ENCODE measurements at regions not wholly inside any gene's neighbourhood (a gene's known extent, or its start where the extent isn't known, plus 50 kb on each side); places are given as distances from the start of the nearest gene placed in this dataset.

GRCh38 chr12:75587340-75588106 is 76.1 kb upstream of the KRR1 start:
- dilution Hi-C loops (cut with HindIII; ENCODE audit: low sequenced_read_pairs, unreplicated experiment) (no loop called here), in situ Hi-C loops (cut with MboI; ENCODE audit: low sequenced_read_pairs) (no loop called here), intact Hi-C loops (cut with micrococcal nuclease) (no loop called here)
- Histone ChIP-seq H2BK20ac (ENCODE audit: low read depth, low read length) (peak overlapping the region; percentile 84), H2BK5ac (ENCODE audit: low read depth, low read length, poor library complexity, severe bottlenecking) (peak overlapping the region; percentile 11), H4K8ac (ENCODE audit: low read depth in 2 of 2, low read length in 2 of 2) (peak overlapping the region; percentile 21 to 55; a peak in 3 of 4 replicates), H3K4me3 (ENCODE audit: insufficient read depth, low read depth, low read length) (no peak overlapping the region), H2AFZ (replicated peaks; ENCODE audit: low read length, poor library complexity) (no peak overlapping the region), H2AK9ac (replicated peaks; ENCODE audit: low read depth, low read length, poor library complexity) (no peak overlapping the region), H4K5ac (ENCODE audit: low read depth, low read length) (peak overlapping the region; percentile 30; the same call in 1 of the 2 replicates), H3K4me1 (ENCODE audit: control insufficient read depth, insufficient read depth, low read length) (peaks cover 17% of the 10 kb centered on the region), H3K4ac (ENCODE audit: low read depth, low read length) (peak overlapping the region; percentile 76), H3K9ac (ENCODE audit: low read depth, low read length) (no peak overlapping the region), H3K9me1 (ENCODE audit: insufficient read depth, low read length) (peaks cover 7% of the 10 kb centered on the region), H4K91ac (ENCODE audit: insufficient read depth, low read depth, low read length) (peak overlapping the region; percentile 53; the same call in 1 of the 2 replicates), H3K79me1 (ENCODE audit: low read depth in 1 of 2, low read length in 2 of 2) (no peaks in the 10 kb centered on the region), H3K18ac (ENCODE audit: low read depth, low read length) (peak overlapping the region; percentile 91), H3K27ac (ENCODE audit: insufficient read depth, low read length) (peak overlapping the region; percentile 41; the same call in 1 of the 2 replicates), H2AK5ac (ENCODE audit: low read depth, low read length) (peak overlapping the region; percentile 84), H3K23ac (ENCODE audit: low read depth, low read length) (no peak overlapping the region), H3K4me2 (ENCODE audit: low read depth, low read length) (no peak overlapping the region), H2BK120ac (ENCODE audit: low read depth, low read length) (peak overlapping the region; percentile 95), H3K9me3 (ENCODE audit: control insufficient read depth, insufficient read depth, low read length) (no peaks in the 10 kb centered on the region), H3K36me3 (ENCODE audit: control insufficient read depth, insufficient read depth, low read length) (no peaks in the 10 kb centered on the region), H3K14ac (replicated peaks; ENCODE audit: low read depth, low read length) (peak overlapping the region; percentile 72), H4K20me1 (ENCODE audit: insufficient read depth, low read length) (no peaks in the 10 kb centered on the region), H2BK15ac (ENCODE audit: low read depth, low read length) (peak overlapping the region; percentile 82; the same call in 2 of the 3 replicates), H3K56ac (ENCODE audit: extremely low read depth, insufficient read depth, low read length) (no peak overlapping the region), H3K27me3 (ENCODE audit: control insufficient read depth, insufficient read depth, low read length) (no peaks in the 10 kb centered on the region)
- ChIA-PET POLR2A (ENCODE audit: unreplicated experiment) (no interaction called here), CTCF (no interaction called here)
- BruUV-seq (replicated peaks), result no TSS peak
- DNase-seq, result peak; percentile 52
- ATAC-seq (ENCODE audit: low read depth), result 0 out of 2 replicates have a peak, but pooled peaks have one; percentile 12
- no CpG with 5 or more reads among the region's 4 CpGs for WGBS, 2 experiments (ENCODE audit: extremely low coverage in 2 of 2, insufficient read length in 1 of 2)
- TF ChIP-seq MXI1 (IDR thresholded peaks at IDR 0.05; ENCODE audit: borderline replicate concordance, low read depth, low read length), result no peak
- TF ChIP-seq CEBPB (IDR thresholded peaks at IDR 0.05; ENCODE audit: low read depth, low read length), result no peak
- no peak for TF ChIP-seq MAZ (IDR thresholded peaks at IDR 0.05; ENCODE audit: borderline replicate concordance, low read depth, low read length)
- TF ChIP-seq MAFK (IDR thresholded peaks at IDR 0.05; ENCODE audit: low read depth, low read length), result no peak
- TF ChIP-seq POLR2A (IDR thresholded peaks at IDR 0.05; ENCODE audit: low read depth, low read length), result no peak
- no peak for TF ChIP-seq RFX5 (IDR thresholded peaks at IDR 0.05; ENCODE audit: low read depth, low read length)
- no peak for TF ChIP-seq NFE2L2 (IDR thresholded peaks at IDR 0.05; ENCODE audit: low read depth, low read length)
- TF ChIP-seq RCOR1 (IDR thresholded peaks at IDR 0.05; ENCODE audit: insufficient replicate concordance, low read length), result no peak
- TF ChIP-seq FOS (IDR thresholded peaks at IDR 0.05; ENCODE audit: low read depth, low read length), result no peak
- no peak for TF ChIP-seq CTCF (conservative IDR thresholded peaks at IDR 0.05; ENCODE audit: low read depth, low read length)
